GM12872 (cell line): ENCODE measurements at regions not wholly inside any gene's neighbourhood (a gene's known extent, or its start where the extent isn't known, plus 50 kb on each side); places are given as distances from the start of the nearest gene placed in this dataset.

Experiments used
- TF ChIP-seq, protein P1 (sequence below): IDR thresholded peaks from 3 replicates; pipeline ENCODE4 v1.5.1; 2011; ENCODE audit warnings: low read depth, mild to moderate bottlenecking, low read length, moderate library complexity; ENCODE audit not compliant: insufficient read depth

DNA sequence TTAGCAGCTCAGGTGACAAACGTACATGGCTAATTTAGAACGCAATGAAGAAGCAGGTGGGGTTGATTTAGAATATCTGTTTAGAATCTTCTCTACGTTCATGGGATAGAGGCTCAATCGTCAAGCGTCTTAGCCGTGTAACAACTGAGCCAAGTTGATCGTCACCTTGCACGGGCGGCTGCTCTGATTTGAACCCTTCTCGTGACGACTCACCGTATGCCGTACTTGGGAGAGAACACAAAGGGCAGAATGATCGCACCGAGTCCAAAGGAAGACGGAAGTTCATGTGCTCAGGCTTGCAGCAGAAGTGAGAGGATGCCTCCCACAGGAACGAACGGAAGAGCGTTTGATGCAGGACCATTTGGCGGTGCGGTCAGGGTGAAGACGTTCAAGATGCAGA is 108.3 kb upstream of the TCERG1L start:
- TF ChIP-seq, protein P1, sequence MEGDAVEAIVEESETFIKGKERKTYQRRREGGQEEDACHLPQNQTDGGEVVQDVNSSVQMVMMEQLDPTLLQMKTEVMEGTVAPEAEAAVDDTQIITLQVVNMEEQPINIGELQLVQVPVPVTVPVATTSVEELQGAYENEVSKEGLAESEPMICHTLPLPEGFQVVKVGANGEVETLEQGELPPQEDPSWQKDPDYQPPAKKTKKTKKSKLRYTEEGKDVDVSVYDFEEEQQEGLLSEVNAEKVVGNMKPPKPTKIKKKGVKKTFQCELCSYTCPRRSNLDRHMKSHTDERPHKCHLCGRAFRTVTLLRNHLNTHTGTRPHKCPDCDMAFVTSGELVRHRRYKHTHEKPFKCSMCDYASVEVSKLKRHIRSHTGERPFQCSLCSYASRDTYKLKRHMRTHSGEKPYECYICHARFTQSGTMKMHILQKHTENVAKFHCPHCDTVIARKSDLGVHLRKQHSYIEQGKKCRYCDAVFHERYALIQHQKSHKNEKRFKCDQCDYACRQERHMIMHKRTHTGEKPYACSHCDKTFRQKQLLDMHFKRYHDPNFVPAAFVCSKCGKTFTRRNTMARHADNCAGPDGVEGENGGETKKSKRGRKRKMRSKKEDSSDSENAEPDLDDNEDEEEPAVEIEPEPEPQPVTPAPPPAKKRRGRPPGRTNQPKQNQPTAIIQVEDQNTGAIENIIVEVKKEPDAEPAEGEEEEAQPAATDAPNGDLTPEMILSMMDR: no peak

DNA sequence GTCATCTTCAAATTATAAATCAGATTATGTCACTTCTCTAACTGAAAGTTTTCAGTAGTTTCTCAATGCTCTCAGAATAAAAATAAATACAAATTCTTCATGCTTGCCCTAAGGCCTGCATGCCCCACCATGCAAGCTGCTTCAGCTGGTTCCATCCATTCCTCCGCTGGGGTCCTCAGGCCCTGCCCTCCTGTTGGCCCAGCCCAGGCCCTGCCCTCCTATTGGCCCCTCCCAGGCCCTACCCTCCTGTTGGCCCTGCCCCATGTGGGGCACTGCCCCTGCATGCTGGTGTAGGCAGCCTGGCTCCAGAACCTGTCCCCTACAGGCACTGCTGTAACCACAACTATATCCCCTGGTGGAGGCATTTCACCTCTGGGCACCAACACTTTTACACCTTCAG is 109.3 kb upstream of the TCERG1L start:
- TF ChIP-seq, protein P1: no peak

DNA sequence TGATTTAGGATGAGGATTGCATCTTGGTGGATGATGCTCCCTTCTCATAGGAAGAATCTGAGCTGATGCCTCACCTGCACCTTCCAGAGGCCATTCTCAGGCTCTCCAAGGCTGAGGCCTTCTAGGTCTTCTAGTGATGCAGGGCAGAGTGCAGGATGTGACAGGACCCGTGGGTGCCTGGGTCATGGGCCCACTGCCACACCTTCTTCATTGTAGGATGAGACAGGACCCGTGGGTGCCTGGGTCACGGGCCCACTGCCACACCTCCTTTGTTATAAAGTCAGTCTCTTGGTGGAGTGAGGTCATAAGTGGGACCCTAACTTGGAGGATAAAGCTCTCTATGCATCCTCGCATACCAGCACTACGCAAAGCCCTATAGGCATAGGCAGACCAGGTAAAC is 109.9 kb upstream of the TCERG1L start:
- TF ChIP-seq, protein P1: no peak

DNA sequence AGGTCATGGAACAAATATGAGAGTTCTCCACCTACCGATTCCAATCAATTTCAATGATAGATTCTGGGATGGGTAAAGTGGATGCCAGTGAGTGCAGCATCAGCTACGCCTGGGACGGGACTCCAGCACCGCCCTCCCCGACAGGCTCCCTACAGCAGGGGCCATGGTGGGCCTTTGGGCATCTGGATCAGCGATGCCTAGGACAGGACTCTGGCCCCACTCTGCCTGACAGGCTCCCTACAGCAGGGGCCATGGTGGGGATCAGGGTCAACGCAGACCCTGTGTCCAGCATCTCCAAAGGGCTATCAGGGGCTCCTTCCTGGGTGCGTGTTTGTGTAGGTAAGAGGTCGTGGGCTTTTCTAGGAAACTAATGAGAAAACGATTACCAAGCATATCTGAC is 111.2 kb upstream of the TCERG1L start:
- TF ChIP-seq, protein P1: no peak

DNA sequence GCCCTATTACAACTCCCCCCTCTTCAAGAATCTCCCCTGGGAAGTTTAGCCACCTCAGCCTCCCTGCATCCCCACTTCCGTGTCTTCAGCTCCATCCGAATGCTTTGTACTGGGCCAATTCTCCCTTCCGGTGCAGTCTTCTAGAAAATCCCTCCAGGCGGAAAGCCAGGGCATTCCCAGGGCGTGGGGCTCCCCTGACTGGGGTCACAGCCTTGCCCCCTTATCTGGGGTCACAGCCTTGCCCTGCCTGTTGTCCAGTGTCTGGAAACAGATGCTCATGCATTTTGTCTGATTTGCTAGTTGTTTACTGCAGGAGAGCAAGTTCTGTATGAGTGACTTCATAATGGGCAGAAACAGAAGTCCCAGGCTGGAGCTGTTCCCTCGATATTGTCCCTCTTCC is 112.5 kb upstream of the TCERG1L start:
- TF ChIP-seq, protein P1: no peak

DNA sequence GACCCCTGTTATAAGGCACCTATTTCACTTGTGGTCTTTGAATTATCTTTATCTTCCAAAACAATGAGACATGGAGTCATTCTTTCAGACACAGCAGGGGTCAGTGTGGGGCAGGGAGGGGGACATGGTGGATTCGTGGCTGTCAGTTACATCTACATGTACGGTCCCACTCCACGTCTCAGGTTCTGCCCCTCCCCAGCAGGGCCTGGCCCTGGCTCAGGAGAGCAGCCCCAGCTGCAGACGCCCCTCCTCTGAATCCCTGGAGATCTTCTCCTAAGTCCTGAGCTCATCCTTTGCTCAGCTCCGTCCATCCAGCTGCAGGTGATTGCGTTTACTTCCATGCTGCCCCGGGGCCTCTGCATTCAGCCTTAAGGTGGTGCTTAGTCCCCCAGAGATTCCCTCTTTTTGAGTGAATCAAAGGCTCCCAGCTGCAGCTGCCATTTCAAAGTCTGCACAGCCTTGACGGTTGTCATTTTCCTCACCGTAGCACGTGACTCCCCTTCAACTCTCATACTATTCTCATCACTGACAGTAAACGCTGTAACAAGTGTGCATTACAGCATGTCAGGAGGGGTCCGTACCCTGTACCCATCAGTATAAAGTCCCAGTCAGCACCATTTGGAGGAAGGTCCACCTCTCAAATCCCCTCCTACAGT is 113.4 kb upstream of the TCERG1L start:
- TF ChIP-seq, protein P1: no peak

DNA sequence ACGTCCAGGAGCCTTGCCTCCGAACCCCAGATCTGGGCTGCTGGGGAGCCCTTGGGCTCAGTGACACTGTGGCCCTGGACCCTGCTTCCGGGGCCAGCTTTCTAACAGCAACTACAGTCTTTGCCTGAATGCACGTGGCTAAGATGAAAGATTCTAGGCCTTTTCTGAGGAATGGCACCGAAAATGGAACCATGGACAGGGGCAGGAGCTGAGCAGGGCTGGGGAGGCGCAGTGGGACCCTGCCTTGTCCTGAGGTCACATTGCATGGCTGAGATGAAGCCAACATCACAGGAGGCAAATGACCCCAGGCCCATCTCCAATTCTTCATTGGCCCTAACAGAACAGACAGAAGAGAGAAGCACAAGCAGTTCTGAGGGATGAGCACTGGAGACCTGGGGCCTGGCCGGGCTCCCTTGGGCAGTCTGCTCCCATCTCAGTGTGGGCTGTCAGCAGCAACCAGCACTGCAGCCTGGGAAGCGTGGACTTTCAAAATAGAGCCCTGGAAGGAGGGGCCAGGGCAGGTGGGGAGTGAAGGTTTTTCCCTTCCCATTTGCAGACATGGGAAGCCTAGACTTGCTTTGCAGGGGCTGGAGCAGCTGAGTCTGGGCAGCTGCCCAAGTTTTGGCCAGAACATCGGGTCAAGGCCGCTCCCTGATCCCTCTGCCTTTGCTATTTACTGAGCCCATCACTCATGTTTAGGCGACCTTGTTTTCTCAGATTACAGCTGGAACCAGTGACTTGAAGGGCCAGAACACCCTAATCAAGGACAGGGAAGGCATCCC is 114.4 kb upstream of the TCERG1L start:
- TF ChIP-seq, protein P1: no peak
